IMR-90 (cell line): ENCODE measurements at regions not wholly inside any gene's neighbourhood (a gene's known extent, or its start where the extent isn't known, plus 50 kb on each side); places are given as distances from the start of the nearest gene placed in this dataset.

Experiments used
- ATAC-seq: fragments of 200-7000 bp; cut with Tn5 transposase; 2 replicates; pipeline ENCODE4 v1.9.1; 2020; ENCODE audit warnings: low read depth, mild to moderate bottlenecking, moderate library complexity
- BruUV-seq: library from RNA; stranded (reverse); fragments of 400-500 nt; replicated peaks from 2 replicates; lab custom pipeline; 2021; lab: Mats Ljungman, UMichigan
- CTCF ChIA-PET: fragments of 300-600 bp; formaldehyde crosslinking; extraction: SDS; loops from one replicate; lab custom pipeline; 2021; ENCODE audit warnings: antibody characterized with exemption; lab: Yijun Ruan, JAX
- POLR2A ChIA-PET: fragments of 300-600 bp; sonication (Branson Sonifier 250); formaldehyde crosslinking; loops from one replicate; lab custom pipeline; 2022; ENCODE audit warnings: antibody characterized with exemption; ENCODE audit not compliant: unreplicated experiment; lab: Charles Lee
- DNase-seq: peaks from one replicate; pipeline ENCODE4 v3.0.0; 2013
- H2AFZ ChIP-seq: replicated peaks from 2 replicates; pipeline ENCODE3; 2013; ENCODE audit warnings: low read length, mild to moderate bottlenecking; ENCODE audit not compliant: poor library complexity
- H2AK5ac ChIP-seq: 2 replicates; pipeline ENCODE4 v1.6.1; 2013; ENCODE audit warnings: low read depth, low read length, inconsistent platforms
- H2AK9ac ChIP-seq: replicated peaks from 2 replicates; pipeline ENCODE3; 2013; ENCODE audit warnings: mild to moderate bottlenecking, low read depth, low read length, moderate library complexity; ENCODE audit not compliant: poor library complexity
- H2BK120ac ChIP-seq: 2 replicates; pipeline ENCODE4 v1.6.1; 2013; ENCODE audit warnings: low read depth, low read length, inconsistent platforms
- H2BK15ac ChIP-seq: 3 replicates; pipeline ENCODE4 v1.6.1; 2013; ENCODE audit warnings: low read depth, low read length, inconsistent platforms
- H2BK20ac ChIP-seq: 2 replicates; pipeline ENCODE4 v1.6.1; 2013; ENCODE audit warnings: low read depth, mild to moderate bottlenecking, inconsistent platforms, low read length, moderate library complexity
- H2BK5ac ChIP-seq: 2 replicates; pipeline ENCODE4 v1.6.1; 2013; ENCODE audit warnings: mild to moderate bottlenecking, low read depth, low read length, inconsistent platforms; ENCODE audit not compliant: poor library complexity, severe bottlenecking
- H3K14ac ChIP-seq: replicated peaks from 2 replicates; pipeline ENCODE4 v1.6.1; 2013; ENCODE audit warnings: low read depth, low read length, inconsistent platforms
- H3K18ac ChIP-seq: 2 replicates; pipeline ENCODE4 v1.6.1; 2013; ENCODE audit warnings: low read depth, low read length, control low read depth
- H3K23ac ChIP-seq: 2 replicates; pipeline ENCODE4 v1.6.1; 2013; ENCODE audit warnings: low read depth, low read length, inconsistent platforms
- H3K27ac ChIP-seq: 2 replicates; pipeline ENCODE4 v1.5.1; 2013; ENCODE audit warnings: mild to moderate bottlenecking, control low read depth, low read length; ENCODE audit not compliant: insufficient read depth
- H3K27me3 ChIP-seq: 2 replicates; pipeline ENCODE4 v1.6.1; 2013; ENCODE audit warnings: low read length; ENCODE audit not compliant: control insufficient read depth, insufficient read depth
- H3K36me3 ChIP-seq: 2 replicates; pipeline ENCODE4 v1.6.1; 2013; ENCODE audit warnings: low read length, mixed read lengths; ENCODE audit not compliant: control insufficient read depth, insufficient read depth
- H3K4ac ChIP-seq: 2 replicates; pipeline ENCODE4 v1.6.1; 2013; ENCODE audit warnings: low read depth, low read length, inconsistent platforms
- H3K4me1 ChIP-seq: 2 replicates; pipeline ENCODE4 v1.6.1; 2013; ENCODE audit warnings: low read length, mixed read lengths; ENCODE audit not compliant: control insufficient read depth, insufficient read depth
- H3K4me2 ChIP-seq: 2 replicates; pipeline ENCODE4 v1.6.1; 2013; ENCODE audit warnings: low read depth, mild to moderate bottlenecking, control low read depth, low read length, moderate library complexity
- H3K4me3 ChIP-seq: 2 replicates; pipeline ENCODE4 v1.5.1; 2013; ENCODE audit warnings: low read depth, mild to moderate bottlenecking, control low read depth, low read length, moderate library complexity; ENCODE audit not compliant: insufficient read depth
- H3K56ac ChIP-seq: 2 replicates; pipeline ENCODE4 v1.6.1; 2013; ENCODE audit warnings: low read length, inconsistent platforms; ENCODE audit not compliant: insufficient read depth; ENCODE audit errors: extremely low read depth
- H3K79me1 ChIP-seq, 2 experiments: 2 replicates each; pipeline ENCODE4 v1.6.1; 2013; ENCODE audit warnings: low read length in 2 of 2, inconsistent platforms in 1 of 2, low read depth in 1 of 2
- H3K9ac ChIP-seq: 2 replicates; pipeline ENCODE4 v1.6.1; 2013; ENCODE audit warnings: low read depth, low read length, control low read depth
- H3K9me1 ChIP-seq: 2 replicates; pipeline ENCODE4 v1.6.1; 2013; ENCODE audit warnings: low read length, inconsistent platforms; ENCODE audit not compliant: insufficient read depth
- H3K9me3 ChIP-seq: 2 replicates; pipeline ENCODE4 v1.6.1; 2013; ENCODE audit warnings: low read length; ENCODE audit not compliant: control insufficient read depth, insufficient read depth
- H4K20me1 ChIP-seq: 2 replicates; pipeline ENCODE4 v1.6.1; 2013; ENCODE audit warnings: low read length, inconsistent platforms; ENCODE audit not compliant: insufficient read depth
- H4K5ac ChIP-seq: 2 replicates; pipeline ENCODE4 v1.6.1; 2013; ENCODE audit warnings: mild to moderate bottlenecking, low read depth, low read length, control low read depth
- H4K8ac ChIP-seq, 2 experiments: 2 replicates each; pipeline ENCODE4 v1.6.1; 2013; ENCODE audit warnings: low read depth in 2 of 2, low read length in 2 of 2, control low read depth in 1 of 2, inconsistent platforms in 1 of 2
- H4K91ac ChIP-seq: 2 replicates; pipeline ENCODE4 v1.6.1; 2013; ENCODE audit warnings: low read depth, low read length, inconsistent platforms; ENCODE audit not compliant: insufficient read depth
- NFE2L2 ChIP-seq: fragments of 150-350 bp; IDR thresholded peaks from 2 replicates; pipeline ENCODE4 v1.6.1; 2016; ENCODE audit warnings: low read depth, mild to moderate bottlenecking, low read length
- POLR2A ChIP-seq: IDR thresholded peaks from 2 replicates; pipeline ENCODE4 v1.6.1; 2012; ENCODE audit warnings: mild to moderate bottlenecking, low read depth, low read length
- RCOR1 ChIP-seq: IDR thresholded peaks from 2 replicates; pipeline ENCODE4 v1.6.1; 2012; ENCODE audit warnings: mild to moderate bottlenecking, low read length, improper control_type of control experiment; ENCODE audit not compliant: insufficient replicate concordance
- SMC3 ChIP-seq: fragments of 150-350 bp; IDR thresholded peaks from 2 replicates; pipeline ENCODE4 v1.6.1; 2016; ENCODE audit warnings: low read depth, mild to moderate bottlenecking, antibody characterized with exemption, low read length, moderate library complexity
- WGBS, 2 experiments: methylation state at CpG; one replicate each; pipeline versions ENCODE4 v1.1.5 to v1.1.7; 2013; ENCODE audit warnings: missing lambda C conversion rate in 2 of 2; ENCODE audit not compliant: insufficient read length in 1 of 2; ENCODE audit errors: extremely low coverage in 2 of 2; 5-methylcytosine and 5-hydroxymethylcytosine counted together
- dilution Hi-C: fragments of 300-500 bp; cut with HindIII; formaldehyde crosslinking; loops from one replicate; pipeline ENCODE4 v1.14.3; 2018; ENCODE audit warnings: low sequenced_read_pairs; ENCODE audit not compliant: unreplicated experiment
- in situ Hi-C: fragments of 300-500 bp; cut with MboI; formaldehyde crosslinking; loops from 3 replicates; pipeline ENCODE4 v1.14.3; 2019; ENCODE audit warnings: low sequenced_read_pairs, inconsistent platforms, mixed read lengths
- intact Hi-C: fragments of 100-400 bp; cut with micrococcal nuclease; formaldehyde crosslinking; loops from 2 replicates; pipeline ENCODE4 v1.10.0; 2022
- TF ChIP-seq, protein P1 (sequence below): conservative IDR thresholded peaks from 2 replicates; pipeline ENCODE4 v1.5.1; 2012; ENCODE audit warnings: mild to moderate bottlenecking, low read depth, low read length, improper control_type of control experiment

DNA sequence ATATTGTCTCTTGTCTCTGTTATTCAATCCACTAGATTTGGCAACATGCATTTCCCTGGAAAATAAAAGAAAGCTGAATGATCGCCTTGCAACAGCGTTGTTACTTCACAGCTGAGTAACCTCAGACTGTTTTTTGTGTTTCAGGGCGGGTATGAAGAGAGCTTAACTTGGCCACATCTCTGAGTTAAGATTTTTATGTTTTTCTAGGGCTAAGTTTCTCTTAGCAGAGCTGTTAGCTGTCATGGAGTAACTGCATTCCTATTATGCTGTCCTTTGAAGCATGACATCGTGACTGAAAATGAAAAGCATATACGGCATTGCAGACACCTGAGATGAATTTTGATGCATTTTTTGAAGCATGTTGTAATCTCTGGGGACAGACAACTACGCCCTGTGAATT, 1798.9 kb downstream of the PCDH7 start:
- Histone ChIP-seq H2BK5ac (no peak overlapping the region), H3K36me3 (no peaks in the 10 kb centered on the region), H3K14ac (no peak overlapping the region), H3K18ac (no peak overlapping the region), H3K79me1 (no peaks in the 10 kb centered on the region), H3K4me3 (no peak overlapping the region), H2BK20ac (no peak overlapping the region), H2BK120ac (no peak overlapping the region), H4K20me1 (no peaks in the 10 kb centered on the region), H2AK5ac (no peak overlapping the region), H2AFZ (no peak overlapping the region), H3K9me1 (no peaks in the 10 kb centered on the region), H2AK9ac (no peak overlapping the region), H4K5ac (no peak overlapping the region), H3K23ac (no peak overlapping the region), H3K4me1 (no peaks in the 10 kb centered on the region), H3K4ac (no peak overlapping the region), H4K91ac (no peak overlapping the region), H3K9ac (no peak overlapping the region), H4K8ac (no peak overlapping the region), H3K27me3 (no peaks in the 10 kb centered on the region), H3K4me2 (no peak overlapping the region), H3K56ac (no peak overlapping the region), H3K27ac (no peak overlapping the region), H2BK15ac (no peak overlapping the region), H3K9me3 (peaks cover 2% of the 10 kb centered on the region; the same call in 1 of the 2 replicates)
- TF ChIP-seq, protein P1, sequence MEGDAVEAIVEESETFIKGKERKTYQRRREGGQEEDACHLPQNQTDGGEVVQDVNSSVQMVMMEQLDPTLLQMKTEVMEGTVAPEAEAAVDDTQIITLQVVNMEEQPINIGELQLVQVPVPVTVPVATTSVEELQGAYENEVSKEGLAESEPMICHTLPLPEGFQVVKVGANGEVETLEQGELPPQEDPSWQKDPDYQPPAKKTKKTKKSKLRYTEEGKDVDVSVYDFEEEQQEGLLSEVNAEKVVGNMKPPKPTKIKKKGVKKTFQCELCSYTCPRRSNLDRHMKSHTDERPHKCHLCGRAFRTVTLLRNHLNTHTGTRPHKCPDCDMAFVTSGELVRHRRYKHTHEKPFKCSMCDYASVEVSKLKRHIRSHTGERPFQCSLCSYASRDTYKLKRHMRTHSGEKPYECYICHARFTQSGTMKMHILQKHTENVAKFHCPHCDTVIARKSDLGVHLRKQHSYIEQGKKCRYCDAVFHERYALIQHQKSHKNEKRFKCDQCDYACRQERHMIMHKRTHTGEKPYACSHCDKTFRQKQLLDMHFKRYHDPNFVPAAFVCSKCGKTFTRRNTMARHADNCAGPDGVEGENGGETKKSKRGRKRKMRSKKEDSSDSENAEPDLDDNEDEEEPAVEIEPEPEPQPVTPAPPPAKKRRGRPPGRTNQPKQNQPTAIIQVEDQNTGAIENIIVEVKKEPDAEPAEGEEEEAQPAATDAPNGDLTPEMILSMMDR, result no peak
- TF ChIP-seq SMC3 (no peak), POLR2A (no peak), RCOR1 (no peak), NFE2L2 (no peak)
- WGBS, 2 experiments, result 45% methylated on average over 2 of the region's 6 CpGs; no CpG with 5 or more reads in 1 of the 2 experiments
- ATAC-seq (no peak), DNase-seq (no peak)
- dilution Hi-C loops, result no loop called here
- in situ Hi-C loops, result no loop called here
- intact Hi-C loops, result no loop called here
- no TSS peak for BruUV-seq
- ChIA-PET CTCF (no interaction called here), POLR2A (no interaction called here)
